ENCODE measurements at regions not wholly inside any gene's neighbourhood (a gene's known extent, or its start where the extent isn't known, plus 50 kb on each side); places are given as distances from the start of the nearest gene placed in this dataset.

DNA sequence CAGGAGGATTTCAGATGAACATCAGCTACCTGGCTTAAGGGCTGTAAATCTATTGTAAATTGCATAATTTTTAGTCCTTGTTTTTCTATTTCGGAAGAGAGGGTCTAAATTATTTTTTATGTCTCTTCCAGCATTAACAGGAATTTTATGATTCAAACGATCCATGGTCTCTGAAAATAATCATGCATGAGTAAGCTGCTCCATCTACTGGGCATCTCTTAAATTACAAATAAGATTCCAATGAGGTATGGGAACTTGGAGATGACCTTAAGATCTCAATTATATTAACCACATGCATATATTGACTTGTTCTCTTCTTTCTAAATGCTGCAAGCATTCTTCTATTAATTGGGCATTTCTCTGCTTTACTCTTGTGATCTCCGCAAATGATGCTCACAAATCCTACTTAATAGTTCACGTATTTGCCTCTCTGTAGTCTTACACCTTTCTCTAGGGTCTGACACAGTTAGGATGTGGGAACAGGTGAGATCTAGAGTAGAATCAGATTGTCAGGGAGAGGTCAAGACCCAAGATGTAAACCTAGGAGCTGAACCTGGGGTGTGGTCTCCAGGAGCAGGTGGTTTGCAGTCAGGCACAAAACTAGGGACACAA is 86.9 kb downstream of the NUDT12 start:
- TF ChIP-seq, protein P1, sequence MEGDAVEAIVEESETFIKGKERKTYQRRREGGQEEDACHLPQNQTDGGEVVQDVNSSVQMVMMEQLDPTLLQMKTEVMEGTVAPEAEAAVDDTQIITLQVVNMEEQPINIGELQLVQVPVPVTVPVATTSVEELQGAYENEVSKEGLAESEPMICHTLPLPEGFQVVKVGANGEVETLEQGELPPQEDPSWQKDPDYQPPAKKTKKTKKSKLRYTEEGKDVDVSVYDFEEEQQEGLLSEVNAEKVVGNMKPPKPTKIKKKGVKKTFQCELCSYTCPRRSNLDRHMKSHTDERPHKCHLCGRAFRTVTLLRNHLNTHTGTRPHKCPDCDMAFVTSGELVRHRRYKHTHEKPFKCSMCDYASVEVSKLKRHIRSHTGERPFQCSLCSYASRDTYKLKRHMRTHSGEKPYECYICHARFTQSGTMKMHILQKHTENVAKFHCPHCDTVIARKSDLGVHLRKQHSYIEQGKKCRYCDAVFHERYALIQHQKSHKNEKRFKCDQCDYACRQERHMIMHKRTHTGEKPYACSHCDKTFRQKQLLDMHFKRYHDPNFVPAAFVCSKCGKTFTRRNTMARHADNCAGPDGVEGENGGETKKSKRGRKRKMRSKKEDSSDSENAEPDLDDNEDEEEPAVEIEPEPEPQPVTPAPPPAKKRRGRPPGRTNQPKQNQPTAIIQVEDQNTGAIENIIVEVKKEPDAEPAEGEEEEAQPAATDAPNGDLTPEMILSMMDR (IDR thresholded peaks at IDR 0.05): peak; percentile 70
- TF ChIP-seq EZH2 (IDR thresholded peaks at IDR 0.05; ENCODE audit: borderline replicate concordance, insufficient read depth, low read depth, low read length, poor library complexity, severe bottlenecking): no peak
